Stimulated activated CD8-positive, alpha-beta memory T cell treated with anti-CD3 and anti-CD28 coated beads, Interleukin-7, amount 100 ng/mL, for 1 hour (primary cell): ENCODE measurements at regions not wholly inside any gene's neighbourhood (a gene's known extent, or its start where the extent isn't known, plus 50 kb on each side); places are given as distances from the start of the nearest gene placed in this dataset.

Experiments
- DNase-seq, 2 donors: peaks; one replicate each; pipeline ENCODE4 v3.0.0-alpha.2; 2020; ENCODE audit warnings: low read depth in 2 of 2

GRCh38 chr15:99508852-99509251 lies 56.9 kb upstream of the MEF2A start:
- no peak for DNase-seq

- no peak for DNase-seq
Measured at GRCh38 chr15:99509686-99510461, 55.9 kb upstream of the MEF2A start.

GRCh38 chr15:99511531-99511865 lies 54.3 kb upstream of the MEF2A start:
- DNase-seq, result no peak

- DNase-seq, result no peak
Measured at GRCh38 chr15:99511866-99512661, 53.7 kb upstream of the MEF2A start.

- DNase-seq, result no peak
Measured at GRCh38 chr15:99514306-99514705, 51.5 kb upstream of the MEF2A start.
